NCI-H187 (cell line): ENCODE measurements at regions not wholly inside any gene's neighbourhood (a gene's known extent, or its start where the extent isn't known, plus 50 kb on each side); places are given as distances from the start of the nearest gene placed in this dataset.
"Not testable (repeated sequence)": the region's sequence is repeated elsewhere in the genome, so short reads cannot be mapped to it uniquely, and the experiment has no call there.

Experiments
- DNase-seq, 2 experiments: peaks; one replicate each; lab custom pipeline; 2025; lab: John Stamatoyannopoulos, UW

GRCh38 chr20:12581644-12582289 lies 427.0 kb upstream of the SPTLC3 start:
- DNase-seq, result no peak

GRCh38 chr20:12582710-12583109 lies 426.1 kb upstream of the SPTLC3 start:
- DNase-seq, result not testable (repeated sequence)

GRCh38 chr20:12591949-12592470 lies 416.8 kb upstream of the SPTLC3 start:
- DNase-seq, result peak; percentile 77 to 84

GRCh38 chr20:12592756-12593155 lies 416.0 kb upstream of the SPTLC3 start:
- DNase-seq, result no peak

- no peak for DNase-seq
Observed at GRCh38 chr20:12593342-12593873, 415.4 kb upstream of the SPTLC3 start.

- DNase-seq, result no peak
Observed at GRCh38 chr20:12594410-12595088, 414.2 kb upstream of the SPTLC3 start.

- no peak for DNase-seq
Observed at GRCh38 chr20:12595841-12596240, 412.9 kb upstream of the SPTLC3 start.

GRCh38 chr20:12596863-12597262 lies 411.9 kb upstream of the SPTLC3 start:
- DNase-seq, result no peak

GRCh38 chr20:12597551-12597950 lies 411.2 kb upstream of the SPTLC3 start:
- DNase-seq, result no peak

- DNase-seq, result peak in 1 of 2 experiments; percentile 0
Observed at GRCh38 chr20:12598894-12599293, 409.9 kb upstream of the SPTLC3 start.

- DNase-seq, result no peak
Observed at GRCh38 chr20:12599494-12599893, 409.3 kb upstream of the SPTLC3 start.

- peak; percentile 17 to 46 for DNase-seq
Observed at GRCh38 chr20:12605751-12606150, 403.0 kb upstream of the SPTLC3 start.

GRCh38 chr20:12610871-12611270 lies 397.9 kb upstream of the SPTLC3 start:
- DNase-seq, result no peak

- no peak for DNase-seq
Observed at GRCh38 chr20:12614764-12615163, 394.0 kb upstream of the SPTLC3 start.

GRCh38 chr20:12617076-12617475 lies 391.7 kb upstream of the SPTLC3 start:
- no peak for DNase-seq

GRCh38 chr20:12623870-12624269 lies 384.9 kb upstream of the SPTLC3 start:
- no peak for DNase-seq

- no peak for DNase-seq
Observed at GRCh38 chr20:12627485-12627884, 381.3 kb upstream of the SPTLC3 start.

- no peak for DNase-seq
Observed at GRCh38 chr20:12638633-12639312, 370.0 kb upstream of the SPTLC3 start.

- DNase-seq, result no peak
Observed at GRCh38 chr20:12640251-12640650, 368.5 kb upstream of the SPTLC3 start.

- DNase-seq, result no peak
Observed at GRCh38 chr20:12641619-12642018, 367.2 kb upstream of the SPTLC3 start.

- no peak for DNase-seq
Observed at GRCh38 chr20:12644461-12644860, 364.3 kb upstream of the SPTLC3 start.

- DNase-seq, result no peak
Observed at GRCh38 chr20:12649234-12649633, 359.5 kb upstream of the SPTLC3 start.

GRCh38 chr20:12653642-12654041 lies 355.1 kb upstream of the SPTLC3 start:
- no peak for DNase-seq
